Tibial nerve (tissue), 4 donors: ENCODE measurements at regions not wholly inside any gene's neighbourhood (a gene's known extent, or its start where the extent isn't known, plus 50 kb on each side); places are given as distances from the start of the nearest gene placed in this dataset.

ENCODE experiments used
- DNase-seq, 2 donors: peaks; one replicate each; pipeline ENCODE4 v3.0.0-alpha.2; 2019; ENCODE audit warnings: low spot score in 2 of 2
- H3K27ac ChIP-seq, 4 donors: fragments of 200-600 bp; sonication (generic) in 3 of 4; one replicate each; pipeline ENCODE4 v1.5.1; 2017 to 2019; ENCODE audit warnings: mild to moderate bottlenecking in 1 of 4
- H3K27me3 ChIP-seq, 2 donors: fragments of 200-600 bp; sonication (generic) in 1 of 2; one replicate each; pipeline versions ENCODE4 v1.5.1 to v1.6.0; 2017 to 2019
- H3K36me3 ChIP-seq, 3 donors: fragments of 200-600 bp; sonication (generic); one replicate each; pipeline ENCODE4 v1.5.1; 2018 to 2019
- H3K4me1 ChIP-seq, 4 donors: fragments of 200-600 bp; sonication (generic) in 3 of 4; one replicate each; pipeline ENCODE4 v1.5.1; 2017 to 2019
- H3K4me3 ChIP-seq, 4 donors: fragments of 200-600 bp; sonication (generic) in 3 of 4; one replicate each; pipeline ENCODE4 v1.5.1; 2017 to 2019; ENCODE audit warnings: mild to moderate bottlenecking in 1 of 4, moderate library complexity in 1 of 4
- H3K9me3 ChIP-seq, 4 donors: fragments of 200-600 bp; sonication (generic) in 3 of 4; one replicate each; pipeline ENCODE4 v1.5.1; 2017 to 2019
- CTCF ChIP-seq, 5 experiments: fragments of 200-600 bp in 3 of 5; fragments of 450-650 bp in 2 of 5; sonication (generic) in 3 of 5; IDR thresholded peaks; one replicate each; pipeline ENCODE4 v1.5.1; 2016 to 2019; ENCODE audit warnings: antibody characterized with exemption in 5 of 5, mild to moderate bottlenecking in 3 of 5, moderate library complexity in 2 of 5
- EP300 ChIP-seq, 2 donors: sonication (generic); formaldehyde crosslinking; IDR thresholded peaks; one replicate each; pipeline ENCODE4 v1.6.1; 2017; ENCODE audit warnings: antibody characterized with exemption in 2 of 2, mild to moderate bottlenecking in 1 of 2
- POLR2A ChIP-seq, 2 donors: fragments of 450-650 bp; IDR thresholded peaks; one replicate each; pipeline ENCODE4 v1.6.1; 2017; ENCODE audit warnings: antibody characterized with exemption in 2 of 2, mild to moderate bottlenecking in 2 of 2, moderate library complexity in 2 of 2
- WGBS, 2 donors: methylation state at CpG; one replicate each; pipeline ENCODE4 v1.1.5; 2018; 5-methylcytosine and 5-hydroxymethylcytosine counted together

GRCh38 chr1:89462250-89462649 is 62.4 kb upstream of the LRRC8B start:
- 69 to 72% methylated on average over 3 of the region's 3 CpGs for WGBS, 2 donors
- DNase-seq, result no peak
- TF ChIP-seq CTCF (IDR thresholded peaks at IDR 0.05), result no peak
- no peak for TF ChIP-seq POLR2A (IDR thresholded peaks at IDR 0.05)
- TF ChIP-seq EP300 (IDR thresholded peaks at IDR 0.05), result no peak
- H3K27ac ChIP-seq, result no peak overlapping the region
- no peaks in the 10 kb centered on the region for H3K9me3 ChIP-seq
- no peaks in the 10 kb centered on the region for H3K27me3 ChIP-seq
- no peak overlapping the region for H3K4me3 ChIP-seq
- no peaks in the 10 kb centered on the region for H3K36me3 ChIP-seq
- H3K4me1 ChIP-seq, result no peaks in the 10 kb centered on the region

GRCh38 chr1:89464008-89464407 is 60.6 kb upstream of the LRRC8B start:
- Histone ChIP-seq H3K4me1 (no peaks in the 10 kb centered on the region), H3K27ac (no peak overlapping the region), H3K27me3 (no peaks in the 10 kb centered on the region), H3K36me3 (no peaks in the 10 kb centered on the region), H3K9me3 (no peaks in the 10 kb centered on the region), H3K4me3 (no peak overlapping the region)
- no peak for DNase-seq
- 44 to 46% methylated on average over 2 of the region's 2 CpGs for WGBS, 2 donors
- no peak for TF ChIP-seq POLR2A (IDR thresholded peaks at IDR 0.05)
- TF ChIP-seq EP300 (IDR thresholded peaks at IDR 0.05), result no peak
- TF ChIP-seq CTCF (IDR thresholded peaks at IDR 0.05), result no peak

GRCh38 chr1:89465201-89465600 is 59.4 kb upstream of the LRRC8B start:
- DNase-seq, result no peak
- no peaks in the 10 kb centered on the region for H3K36me3 ChIP-seq
- no peak overlapping the region for H3K4me3 ChIP-seq
- no peaks in the 10 kb centered on the region for H3K4me1 ChIP-seq
- WGBS, 2 donors, result 90 to 97% methylated on average over 1 of the region's 1 CpG
- TF ChIP-seq CTCF (IDR thresholded peaks at IDR 0.05), result no peak
- no peak for TF ChIP-seq EP300 (IDR thresholded peaks at IDR 0.05)
- no peaks in the 10 kb centered on the region for H3K27me3 ChIP-seq
- H3K27ac ChIP-seq, result no peak overlapping the region
- no peaks in the 10 kb centered on the region for H3K9me3 ChIP-seq

- no peak for DNase-seq
- Histone ChIP-seq H3K4me1 (no peaks in the 10 kb centered on the region), H3K9me3 (no peaks in the 10 kb centered on the region), H3K27me3 (no peaks in the 10 kb centered on the region), H3K36me3 (no peaks in the 10 kb centered on the region), H3K4me3 (no peak overlapping the region), H3K27ac (no peak overlapping the region)
- 69 to 70% methylated on average over 6 of the region's 6 CpGs for WGBS, 2 donors
- TF ChIP-seq POLR2A (IDR thresholded peaks at IDR 0.05) (no peak), EP300 (IDR thresholded peaks at IDR 0.05) (no peak), CTCF (IDR thresholded peaks at IDR 0.05) (no peak)
Observed at GRCh38 chr1:89466307-89466930, 58.2 kb upstream of the LRRC8B start.

- 69 to 96% methylated on average over 1 of the region's 1 CpG for WGBS, 2 donors
- H3K4me3 ChIP-seq, result no peak overlapping the region
- peaks cover 0 to 3% (median 0%) of the 10 kb centered on the region in 4 donors for H3K9me3 ChIP-seq
- no peak for DNase-seq
- TF ChIP-seq EP300 (IDR thresholded peaks at IDR 0.05) (no peak), CTCF (IDR thresholded peaks at IDR 0.05) (no peak), POLR2A (IDR thresholded peaks at IDR 0.05) (no peak)
- no peak overlapping the region for H3K27ac ChIP-seq
- no peaks in the 10 kb centered on the region for H3K36me3 ChIP-seq
- no peaks in the 10 kb centered on the region for H3K4me1 ChIP-seq
- no peaks in the 10 kb centered on the region for H3K27me3 ChIP-seq
Observed at GRCh38 chr1:89472253-89472652, 52.4 kb upstream of the LRRC8B start.
